IPS-18a (cell line): ENCODE measurements at regions not wholly inside any gene's neighbourhood (a gene's known extent, or its start where the extent isn't known, plus 50 kb on each side); places are given as distances from the start of the nearest gene placed in this dataset.
"Not testable (repeated sequence)": the region's sequence is repeated elsewhere in the genome, so short reads cannot be mapped to it uniquely, and the experiment has no call there.

Experiments used
- H3K27ac ChIP-seq: one replicate; pipeline ENCODE4 v1.5.1; 2013; ENCODE audit warnings: low read length
- H3K27me3 ChIP-seq: one replicate; pipeline ENCODE4 v1.6.1; 2013; ENCODE audit warnings: mild to moderate bottlenecking, low read length; ENCODE audit not compliant: control insufficient read depth, insufficient read depth
- H3K36me3 ChIP-seq: one replicate; pipeline ENCODE4 v1.6.1; 2013; ENCODE audit warnings: low read depth, low read length; ENCODE audit not compliant: control insufficient read depth
- H3K4me1 ChIP-seq: one replicate; pipeline ENCODE4 v1.6.1; 2013; ENCODE audit warnings: low read depth, low read length; ENCODE audit not compliant: control insufficient read depth
- H3K4me3 ChIP-seq: one replicate; pipeline ENCODE4 v1.5.1; 2013; ENCODE audit warnings: low read length
- H3K9ac ChIP-seq: one replicate; pipeline ENCODE4 v1.6.1; 2013; ENCODE audit warnings: mild to moderate bottlenecking, low read length, moderate library complexity
- H3K9me3 ChIP-seq: one replicate; pipeline ENCODE4 v1.6.1; 2013; ENCODE audit warnings: low read depth, low read length; ENCODE audit not compliant: control insufficient read depth

- no peak overlapping the region for H3K4me3 ChIP-seq
- H3K4me1 ChIP-seq, result no peaks in the 10 kb centered on the region
- no peak overlapping the region for H3K27ac ChIP-seq
- H3K27me3 ChIP-seq, result no peaks in the 10 kb centered on the region
- H3K9ac ChIP-seq, result no peak overlapping the region
- no peaks in the 10 kb centered on the region for H3K36me3 ChIP-seq
- no peaks in the 10 kb centered on the region for H3K9me3 ChIP-seq
Measured at GRCh38 chr5:110812639-110813038, 73.8 kb downstream of the SLC25A46 start.

- no peaks in the 10 kb centered on the region for H3K9me3 ChIP-seq
- H3K4me3 ChIP-seq, result no peak overlapping the region
- H3K36me3 ChIP-seq, result no peaks in the 10 kb centered on the region
- H3K4me1 ChIP-seq, result no peaks in the 10 kb centered on the region
- no peak overlapping the region for H3K9ac ChIP-seq
- no peaks in the 10 kb centered on the region for H3K27me3 ChIP-seq
- H3K27ac ChIP-seq, result no peak overlapping the region
Measured at GRCh38 chr5:110815916-110816605, 77.3 kb downstream of the SLC25A46 start.

- Histone ChIP-seq H3K4me3 (no peak overlapping the region), H3K9ac (no peak overlapping the region), H3K36me3 (no peaks in the 10 kb centered on the region), H3K27ac (no peak overlapping the region), H3K9me3 (no peaks in the 10 kb centered on the region), H3K27me3 (no peaks in the 10 kb centered on the region), H3K4me1 (no peaks in the 10 kb centered on the region)
Measured at GRCh38 chr5:110817459-110817858, 78.7 kb downstream of the SLC25A46 start.

- Histone ChIP-seq H3K4me1 (no peaks in the 10 kb centered on the region), H3K9ac (no peak overlapping the region), H3K36me3 (no peaks in the 10 kb centered on the region), H3K4me3 (no peak overlapping the region), H3K9me3 (peaks cover 26% of the 10 kb centered on the region), H3K27ac (no peak overlapping the region), H3K27me3 (no peaks in the 10 kb centered on the region)
Measured at GRCh38 chr5:110823571-110823970, 84.8 kb downstream of the SLC25A46 start.

GRCh38 chr5:110824936-110825441 is 86.2 kb downstream of the SLC25A46 start:
- Histone ChIP-seq H3K9me3 (peaks cover 34% of the 10 kb centered on the region), H3K36me3 (no peaks in the 10 kb centered on the region), H3K4me3 (no peak overlapping the region), H3K27me3 (no peaks in the 10 kb centered on the region), H3K27ac (no peak overlapping the region), H3K4me1 (no peaks in the 10 kb centered on the region), H3K9ac (no peak overlapping the region)

- Histone ChIP-seq H3K4me3 (no peak overlapping the region), H3K27ac (no peak overlapping the region), H3K36me3 (no peaks in the 10 kb centered on the region), H3K9ac (no peak overlapping the region), H3K4me1 (no peaks in the 10 kb centered on the region), H3K27me3 (no peaks in the 10 kb centered on the region), H3K9me3 (peaks cover 10% of the 10 kb centered on the region)
Measured at GRCh38 chr5:110832683-110833082, 93.9 kb downstream of the SLC25A46 start.

- not testable (repeated sequence) for H3K36me3 ChIP-seq
Measured at GRCh38 chr5:110834933-110835332, 96.1 kb downstream of the SLC25A46 start.

GRCh38 chr5:110836851-110837250 is 98.0 kb downstream of the SLC25A46 start:
- H3K9me3 ChIP-seq, result no peaks in the 10 kb centered on the region
- H3K9ac ChIP-seq, result no peak overlapping the region
- no peaks in the 10 kb centered on the region for H3K36me3 ChIP-seq
- H3K4me1 ChIP-seq, result no peaks in the 10 kb centered on the region
- H3K4me3 ChIP-seq, result no peak overlapping the region
- no peak overlapping the region for H3K27ac ChIP-seq
- H3K27me3 ChIP-seq, result no peaks in the 10 kb centered on the region

More at GRCh38 chr5:110834933-110835332, 96.1 kb downstream of the SLC25A46 start:
- not testable (repeated sequence) for H3K27me3 ChIP-seq, H3K27ac ChIP-seq, H3K4me1 ChIP-seq, H3K9ac ChIP-seq, H3K4me3 ChIP-seq, H3K9me3 ChIP-seq

- H3K27me3 ChIP-seq, H3K36me3 ChIP-seq, H3K9me3 ChIP-seq, H3K4me3 ChIP-seq, H3K27ac ChIP-seq, H3K9ac ChIP-seq, H3K4me1 ChIP-seq: not testable (repeated sequence)
Measured at GRCh38 chr5:110838357-110838756, 99.5 kb downstream of the SLC25A46 start.

GRCh38 chr5:110838961-110839360 is 100.2 kb downstream of the SLC25A46 start:
- Histone ChIP-seq H3K27me3 (no peaks in the 10 kb centered on the region), H3K4me1 (no peaks in the 10 kb centered on the region), H3K36me3 (no peaks in the 10 kb centered on the region), H3K27ac (no peak overlapping the region), H3K4me3 (no peak overlapping the region), H3K9me3 (no peaks in the 10 kb centered on the region), H3K9ac (no peak overlapping the region)

GRCh38 chr5:110840347-110840960 is 101.6 kb downstream of the SLC25A46 start:
- H3K4me1 ChIP-seq, result no peaks in the 10 kb centered on the region
- H3K27me3 ChIP-seq, result no peaks in the 10 kb centered on the region
- no peaks in the 10 kb centered on the region for H3K36me3 ChIP-seq
- no peak overlapping the region for H3K4me3 ChIP-seq
- no peaks in the 10 kb centered on the region for H3K9me3 ChIP-seq
- no peak overlapping the region for H3K9ac ChIP-seq
- no peak overlapping the region for H3K27ac ChIP-seq

- Histone ChIP-seq H3K9ac (no peak overlapping the region), H3K9me3 (no peaks in the 10 kb centered on the region), H3K4me1 (no peaks in the 10 kb centered on the region), H3K27ac (no peak overlapping the region), H3K4me3 (no peak overlapping the region), H3K36me3 (no peaks in the 10 kb centered on the region), H3K27me3 (no peaks in the 10 kb centered on the region)
Measured at GRCh38 chr5:110841137-110841536, 102.3 kb downstream of the SLC25A46 start.
